ENCODE measurements at regions not wholly inside any gene's neighbourhood (a gene's known extent, or its start where the extent isn't known, plus 50 kb on each side); places are given as distances from the start of the nearest gene placed in this dataset.

DNA sequence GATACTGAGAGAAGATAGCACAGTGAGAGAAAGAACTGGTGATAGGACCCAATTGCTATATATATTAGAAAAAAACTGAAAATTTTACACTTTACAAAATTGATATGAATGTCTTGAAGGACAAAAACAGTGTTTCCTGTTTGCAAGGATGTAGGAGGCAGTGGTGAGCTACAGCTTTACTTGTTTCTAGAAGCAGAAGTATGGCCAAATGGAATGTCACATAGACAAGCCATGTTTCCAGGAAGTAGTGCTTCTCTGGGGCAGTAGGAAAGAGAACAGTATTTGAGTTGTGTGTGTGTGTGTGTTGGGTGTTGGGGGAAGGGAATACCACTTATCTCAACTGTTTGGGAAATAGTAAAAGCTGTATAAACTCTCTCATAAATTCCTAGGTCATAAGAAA, 60.9 kb upstream of the IBSP start:
- Histone ChIP-seq H3K9me3 (ENCODE audit: low read length) (no peaks in the 10 kb centered on the region), H3K9me2 (ENCODE audit: insufficient read depth, low read length) (no peaks in the 10 kb centered on the region), H4K20me1 (ENCODE audit: insufficient read depth, low read length) (no peaks in the 10 kb centered on the region), H3K4me1 (ENCODE audit: insufficient read depth, low read length, poor library complexity, severe bottlenecking) (no peaks in the 10 kb centered on the region), H3K27ac (ENCODE audit: low read depth, low read length, poor library complexity, severe bottlenecking) (no peak overlapping the region), H3K79me2 (ENCODE audit: insufficient read depth, low read depth, low read length) (no peaks in the 10 kb centered on the region), H3K36me3 (ENCODE audit: insufficient read depth, low read length) (no peaks in the 10 kb centered on the region), H3K4me3 (ENCODE audit: low read depth, low read length, poor library complexity, severe bottlenecking) (no peak overlapping the region), H3K4me2 (ENCODE audit: low read length) (no peak overlapping the region), H2AFZ (ENCODE audit: low read length) (no peak overlapping the region)
- no TSS peak for BruUV-seq (replicated peaks)
- intact Hi-C loops (cut with micrococcal nuclease; ENCODE audit: unreplicated experiment): no loop called here
- no peak for DNase-seq (ENCODE audit: low spot score)
- ChIA-PET POLR2A (no interaction called here), CTCF (ENCODE audit: unreplicated experiment) (no interaction called here)
- TF ChIP-seq EZH2phosphoT487 (IDR thresholded peaks at IDR 0.05; ENCODE audit: borderline replicate concordance, low read depth, low read length) (no peak), CTCF (conservative IDR thresholded peaks at IDR 0.05; ENCODE audit: low read length) (no peak)

DNA sequence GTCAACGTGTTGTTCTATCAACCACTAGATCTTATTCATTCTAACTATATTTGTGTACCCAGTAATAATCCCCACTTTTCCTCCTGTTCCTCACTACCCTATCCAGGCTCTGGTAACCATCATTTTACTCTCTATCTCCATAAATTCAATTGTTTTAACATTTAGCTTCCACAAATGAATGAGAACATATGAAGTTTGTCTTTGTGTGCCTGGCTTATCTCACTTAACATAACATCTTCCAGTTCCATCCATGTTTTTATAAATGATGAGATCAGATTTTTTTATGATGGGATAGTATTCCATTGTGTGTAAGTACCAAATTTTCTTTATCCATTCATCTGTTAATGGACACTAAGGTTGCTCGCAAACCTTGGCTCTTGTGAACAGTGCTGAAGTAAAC, 59.9 kb upstream of the IBSP start:
- H3K36me3 ChIP-seq (ENCODE audit: insufficient read depth, low read length): no peaks in the 10 kb centered on the region
- H3K9me3 ChIP-seq (ENCODE audit: low read length): no peaks in the 10 kb centered on the region
- no peak overlapping the region for H3K27ac ChIP-seq (ENCODE audit: low read depth, low read length, poor library complexity, severe bottlenecking)
- no peaks in the 10 kb centered on the region for H3K79me2 ChIP-seq (ENCODE audit: insufficient read depth, low read depth, low read length)
- H3K4me1 ChIP-seq (ENCODE audit: insufficient read depth, low read length, poor library complexity, severe bottlenecking): no peaks in the 10 kb centered on the region
- no TSS peak for BruUV-seq (replicated peaks)
- H4K20me1 ChIP-seq (ENCODE audit: insufficient read depth, low read length): no peaks in the 10 kb centered on the region
- intact Hi-C loops (cut with micrococcal nuclease; ENCODE audit: unreplicated experiment): no loop called here
- H3K9me2 ChIP-seq (ENCODE audit: insufficient read depth, low read length): no peaks in the 10 kb centered on the region
- CTCF ChIA-PET (ENCODE audit: unreplicated experiment): no interaction called here
- H3K4me3 ChIP-seq (ENCODE audit: low read depth, low read length, poor library complexity, severe bottlenecking): no peak overlapping the region
- no peak for DNase-seq (ENCODE audit: low spot score)
- no peak overlapping the region for H2AFZ ChIP-seq (ENCODE audit: low read length)
- POLR2A ChIA-PET: no interaction called here
- no peak overlapping the region for H3K4me2 ChIP-seq (ENCODE audit: low read length)
- TF ChIP-seq CTCF (conservative IDR thresholded peaks at IDR 0.05; ENCODE audit: low read length): no peak
- TF ChIP-seq EZH2phosphoT487 (IDR thresholded peaks at IDR 0.05; ENCODE audit: borderline replicate concordance, low read depth, low read length): no peak

- no peaks in the 10 kb centered on the region for H3K9me3 ChIP-seq (ENCODE audit: low read length)
- TF ChIP-seq EZH2phosphoT487 (IDR thresholded peaks at IDR 0.05; ENCODE audit: borderline replicate concordance, low read depth, low read length) (no peak), CTCF (conservative IDR thresholded peaks at IDR 0.05; ENCODE audit: low read length) (no peak)
- no TSS peak for BruUV-seq (replicated peaks)
- H2AFZ ChIP-seq (ENCODE audit: low read length): no peak overlapping the region
- ChIA-PET CTCF (ENCODE audit: unreplicated experiment) (no interaction called here), POLR2A (no interaction called here)
- DNase-seq (ENCODE audit: low spot score): no peak
- H4K20me1 ChIP-seq (ENCODE audit: insufficient read depth, low read length): no peaks in the 10 kb centered on the region
- no peaks in the 10 kb centered on the region for H3K9me2 ChIP-seq (ENCODE audit: insufficient read depth, low read length)
- H3K36me3 ChIP-seq (ENCODE audit: insufficient read depth, low read length): no peaks in the 10 kb centered on the region
- H3K4me2 ChIP-seq (ENCODE audit: low read length): no peak overlapping the region
- H3K79me2 ChIP-seq (ENCODE audit: insufficient read depth, low read depth, low read length): no peaks in the 10 kb centered on the region
- intact Hi-C loops (cut with micrococcal nuclease; ENCODE audit: unreplicated experiment): no loop called here
- no peak overlapping the region for H3K4me3 ChIP-seq (ENCODE audit: low read depth, low read length, poor library complexity, severe bottlenecking)
- H3K27ac ChIP-seq (ENCODE audit: low read depth, low read length, poor library complexity, severe bottlenecking): no peak overlapping the region
- no peaks in the 10 kb centered on the region for H3K4me1 ChIP-seq (ENCODE audit: insufficient read depth, low read length, poor library complexity, severe bottlenecking)
These were observed 54.1 kb upstream of the IBSP start for GRCh38 chr4:87745064-87745807.

All from OCI-LY7 (cell line).